Mesodermal cell (in vitro differentiated cells): ENCODE measurements at regions not wholly inside any gene's neighbourhood (a gene's known extent, or its start where the extent isn't known, plus 50 kb on each side); places are given as distances from the start of the nearest gene placed in this dataset.

ENCODE experiments used
- H3K27ac ChIP-seq: 2 replicates; pipeline ENCODE4 v1.7.0; 2013; ENCODE audit warnings: mild to moderate bottlenecking, low read depth, low read length, moderate library complexity; ENCODE audit not compliant: severe bottlenecking
- H3K36me3 ChIP-seq: 2 replicates; pipeline ENCODE4 v1.7.1; 2013; ENCODE audit warnings: mild to moderate bottlenecking, low read length, moderate library complexity; ENCODE audit not compliant: control insufficient read depth, insufficient read depth
- H3K4me1 ChIP-seq: one replicate; pipeline ENCODE4 v1.7.1; 2013; ENCODE audit warnings: mild to moderate bottlenecking, low read length; ENCODE audit not compliant: insufficient read depth, control insufficient read depth, poor library complexity, severe bottlenecking
- H3K4me3 ChIP-seq: 2 replicates; pipeline ENCODE4 v1.7.0; 2013; ENCODE audit warnings: low read length, control low read depth, mild to moderate bottlenecking; ENCODE audit not compliant: insufficient read depth, poor library complexity, severe bottlenecking; ENCODE audit errors: extremely low read depth
- H3K9me3 ChIP-seq: 2 replicates; pipeline ENCODE4 v1.7.1; 2013; ENCODE audit warnings: mild to moderate bottlenecking, low read length, moderate library complexity; ENCODE audit not compliant: control insufficient read depth
- WGBS, 2 experiments: methylation state at CpG; one replicate each; pipeline ENCODE4 v1.1.5; 2013; ENCODE audit warnings: missing lambda C conversion rate in 2 of 2; ENCODE audit not compliant: insufficient coverage in 2 of 2; 5-methylcytosine and 5-hydroxymethylcytosine counted together

GRCh38 chr18:46334868-46335281 lies 230.7 kb downstream of the HAUS1 start:
- H3K4me1 ChIP-seq, result peaks cover 25% of the 10 kb centered on the region
- no peaks in the 10 kb centered on the region for H3K9me3 ChIP-seq
- H3K4me3 ChIP-seq, result peak overlapping the region; percentile 63
- no peak overlapping the region for H3K27ac ChIP-seq
- no peaks in the 10 kb centered on the region for H3K36me3 ChIP-seq
- 0 to 3% methylated on average over 3 to 8 of the region's 27 CpGs for WGBS, 2 experiments

- Histone ChIP-seq H3K4me1 (peaks cover 25% of the 10 kb centered on the region), H3K36me3 (no peaks in the 10 kb centered on the region), H3K27ac (peak overlapping the region; percentile 64), H3K4me3 (peak overlapping the region; percentile 63), H3K9me3 (no peaks in the 10 kb centered on the region)
- WGBS, 2 experiments, result 0 to 15% methylated on average over 4 of the region's 15 CpGs
These were observed 231.4 kb downstream of the HAUS1 start for GRCh38 chr18:46335534-46336101.

GRCh38 chr18:46336278-46337111 lies 232.3 kb downstream of the HAUS1 start:
- H3K9me3 ChIP-seq, result no peaks in the 10 kb centered on the region
- 84 to 85% methylated on average over 4 to 5 of the region's 8 CpGs for WGBS, 2 experiments
- H3K4me1 ChIP-seq, result peaks cover 25% of the 10 kb centered on the region
- H3K27ac ChIP-seq, result no peak overlapping the region
- no peaks in the 10 kb centered on the region for H3K36me3 ChIP-seq
- H3K4me3 ChIP-seq, result no peak overlapping the region

GRCh38 chr18:46337271-46337670 lies 233.1 kb downstream of the HAUS1 start:
- 79 to 87% methylated on average over 9 to 10 of the region's 10 CpGs for WGBS, 2 experiments
- peaks cover 25% of the 10 kb centered on the region for H3K4me1 ChIP-seq
- no peak overlapping the region for H3K4me3 ChIP-seq
- no peaks in the 10 kb centered on the region for H3K36me3 ChIP-seq
- no peaks in the 10 kb centered on the region for H3K9me3 ChIP-seq
- peak overlapping the region; percentile 29 for H3K27ac ChIP-seq

- H3K4me1 ChIP-seq, result peaks cover 25% of the 10 kb centered on the region
- no peak overlapping the region for H3K4me3 ChIP-seq
- no peaks in the 10 kb centered on the region for H3K9me3 ChIP-seq
- 44% methylated on average over 1 of the region's 2 CpGs; no CpG with 5 or more reads in 1 of the 2 experiments for WGBS, 2 experiments
- H3K36me3 ChIP-seq, result no peaks in the 10 kb centered on the region
- H3K27ac ChIP-seq, result no peak overlapping the region
These were observed 234.0 kb downstream of the HAUS1 start for GRCh38 chr18:46338205-46338604.

GRCh38 chr18:46338766-46339165 lies 234.6 kb downstream of the HAUS1 start:
- Histone ChIP-seq H3K4me3 (no peak overlapping the region), H3K4me1 (peaks cover 25% of the 10 kb centered on the region), H3K27ac (peak overlapping the region; percentile 0), H3K36me3 (no peaks in the 10 kb centered on the region), H3K9me3 (no peaks in the 10 kb centered on the region)
- WGBS, 2 experiments, result 78 to 82% methylated on average over 4 to 6 of the region's 7 CpGs

- peaks cover 14% of the 10 kb centered on the region for H3K4me1 ChIP-seq
- 92% methylated on average over 5 to 7 of the region's 7 CpGs for WGBS, 2 experiments
- H3K4me3 ChIP-seq, result no peak overlapping the region
- no peaks in the 10 kb centered on the region for H3K36me3 ChIP-seq
- H3K9me3 ChIP-seq, result no peaks in the 10 kb centered on the region
- no peak overlapping the region for H3K27ac ChIP-seq
These were observed 236.5 kb downstream of the HAUS1 start for GRCh38 chr18:46340716-46341115.

- Histone ChIP-seq H3K9me3 (no peaks in the 10 kb centered on the region), H3K27ac (no peak overlapping the region), H3K4me3 (no peak overlapping the region), H3K4me1 (peaks cover 8% of the 10 kb centered on the region), H3K36me3 (no peaks in the 10 kb centered on the region)
- WGBS, 2 experiments, result 84 to 97% methylated on average over 4 to 5 of the region's 6 CpGs
These were observed 237.9 kb downstream of the HAUS1 start for GRCh38 chr18:46341986-46342525.

GRCh38 chr18:46343456-46343855 lies 239.3 kb downstream of the HAUS1 start:
- no peaks in the 10 kb centered on the region for H3K9me3 ChIP-seq
- 89 to 91% methylated on average over 7 of the region's 7 CpGs for WGBS, 2 experiments
- peaks cover under 1% of the 10 kb centered on the region for H3K4me1 ChIP-seq
- no peaks in the 10 kb centered on the region for H3K36me3 ChIP-seq
- H3K27ac ChIP-seq, result no peak overlapping the region
- H3K4me3 ChIP-seq, result no peak overlapping the region

- Histone ChIP-seq H3K27ac (no peak overlapping the region), H3K9me3 (no peaks in the 10 kb centered on the region), H3K4me3 (no peak overlapping the region), H3K36me3 (no peaks in the 10 kb centered on the region), H3K4me1 (no peaks in the 10 kb centered on the region)
- 45 to 72% methylated on average over 5 to 6 of the region's 10 CpGs for WGBS, 2 experiments
These were observed 239.8 kb downstream of the HAUS1 start for GRCh38 chr18:46343931-46344372.
